ENCODE measurements at regions not wholly inside any gene's neighbourhood (a gene's known extent, or its start where the extent isn't known, plus 50 kb on each side); places are given as distances from the start of the nearest gene placed in this dataset.

GRCh38 chr5:2378108-2378507 lies 373.4 kb downstream of the IRX2 start:
- Histone ChIP-seq H3K79me2 (ENCODE audit: insufficient read depth, low read length) (no peaks in the 10 kb centered on the region), H3K27ac (ENCODE audit: low read depth, low read length) (no peak overlapping the region), H3K9ac (ENCODE audit: low read length) (no peak overlapping the region), H3K9me3 (ENCODE audit: insufficient read depth, low read length) (no peaks in the 10 kb centered on the region), H3K4me3 (ENCODE audit: insufficient read depth, low read length, poor library complexity, severe bottlenecking) (no peak overlapping the region), H3F3A (ENCODE audit: insufficient read depth) (no peaks in the 10 kb centered on the region), H3K27me3 (ENCODE audit: low read length) (no peaks in the 10 kb centered on the region), H3K36me3 (ENCODE audit: low read length) (no peaks in the 10 kb centered on the region), H3K4me2 (ENCODE audit: low read depth, low read length, poor library complexity, severe bottlenecking) (no peak overlapping the region), H3K9me2 (replicated peaks; ENCODE audit: insufficient read depth, low read length) (no peaks in the 10 kb centered on the region), H2AFZ (ENCODE audit: low read depth, low read length, severe bottlenecking) (no peak overlapping the region), H4K20me1 (ENCODE audit: low read depth, low read length) (no peaks in the 10 kb centered on the region)
- TF ChIP-seq EZH2phosphoT487 (conservative IDR thresholded peaks at IDR 0.05; ENCODE audit: low read length) (no peak), CTCF (IDR thresholded peaks at IDR 0.05; ENCODE audit: insufficient read depth, low read length, poor library complexity, severe bottlenecking) (no peak)

- H3K79me2 ChIP-seq (ENCODE audit: insufficient read depth, low read length): no peaks in the 10 kb centered on the region
- H3K36me3 ChIP-seq (ENCODE audit: low read length): no peaks in the 10 kb centered on the region
- no peak overlapping the region for H3K9ac ChIP-seq (ENCODE audit: low read length)
- no peak for TF ChIP-seq EZH2phosphoT487 (conservative IDR thresholded peaks at IDR 0.05; ENCODE audit: low read length)
- no peak for TF ChIP-seq CTCF (IDR thresholded peaks at IDR 0.05; ENCODE audit: insufficient read depth, low read length, poor library complexity, severe bottlenecking)
- H3K4me2 ChIP-seq (ENCODE audit: low read depth, low read length, poor library complexity, severe bottlenecking): no peak overlapping the region
- no peaks in the 10 kb centered on the region for H4K20me1 ChIP-seq (ENCODE audit: low read depth, low read length)
- H3K4me3 ChIP-seq (ENCODE audit: insufficient read depth, low read length, poor library complexity, severe bottlenecking): no peak overlapping the region
- H3K9me3 ChIP-seq (ENCODE audit: insufficient read depth, low read length): no peaks in the 10 kb centered on the region
- H3K9me2 ChIP-seq (replicated peaks; ENCODE audit: insufficient read depth, low read length): no peaks in the 10 kb centered on the region
- no peaks in the 10 kb centered on the region for H3K27me3 ChIP-seq (ENCODE audit: low read length)
- H3K27ac ChIP-seq (ENCODE audit: low read depth, low read length): no peak overlapping the region
- H2AFZ ChIP-seq (ENCODE audit: low read depth, low read length, severe bottlenecking): no peak overlapping the region
- no peaks in the 10 kb centered on the region for H3F3A ChIP-seq (ENCODE audit: insufficient read depth)
Observed at GRCh38 chr5:2376486-2376885, 375.0 kb downstream of the IRX2 start.

GRCh38 chr5:2375757-2376250 lies 375.7 kb downstream of the IRX2 start:
- Histone ChIP-seq H3K9me3 (ENCODE audit: insufficient read depth, low read length) (no peaks in the 10 kb centered on the region), H3K9me2 (replicated peaks; ENCODE audit: insufficient read depth, low read length) (no peaks in the 10 kb centered on the region), H2AFZ (ENCODE audit: low read depth, low read length, severe bottlenecking) (no peak overlapping the region), H4K20me1 (ENCODE audit: low read depth, low read length) (no peaks in the 10 kb centered on the region), H3K4me2 (ENCODE audit: low read depth, low read length, poor library complexity, severe bottlenecking) (no peak overlapping the region), H3K79me2 (ENCODE audit: insufficient read depth, low read length) (no peaks in the 10 kb centered on the region), H3K27me3 (ENCODE audit: low read length) (no peaks in the 10 kb centered on the region), H3F3A (ENCODE audit: insufficient read depth) (no peaks in the 10 kb centered on the region), H3K36me3 (ENCODE audit: low read length) (no peaks in the 10 kb centered on the region), H3K9ac (ENCODE audit: low read length) (no peak overlapping the region), H3K27ac (ENCODE audit: low read depth, low read length) (no peak overlapping the region), H3K4me3 (ENCODE audit: insufficient read depth, low read length, poor library complexity, severe bottlenecking) (no peak overlapping the region)
- TF ChIP-seq EZH2phosphoT487 (conservative IDR thresholded peaks at IDR 0.05; ENCODE audit: low read length) (no peak), CTCF (IDR thresholded peaks at IDR 0.05; ENCODE audit: insufficient read depth, low read length, poor library complexity, severe bottlenecking) (no peak)
